ENCODE measurements at regions not wholly inside any gene's neighbourhood (a gene's known extent, or its start where the extent isn't known, plus 50 kb on each side); places are given as distances from the start of the nearest gene placed in this dataset.

GRCh38 chr13:29925457-29926097 lies 75.2 kb upstream of the UBL3 start:
- ChIA-PET POLR2A (interaction anchor here (0.7 to 0.9 kb wide), 3 partner anchors 8 to 70 kb away, joined by 3 to 5 read pairs (median 3); no protein-coding TSS in a partner anchor), CTCF (interaction anchor here (0.6 to 4.6 kb wide), 12 partner anchors 11 to 188 kb away, joined by 3 to 51 read pairs (median 8); partner anchors contain the start of gene UBL3)
- Histone ChIP-seq H3K36me3 (ENCODE audit: control insufficient read depth, insufficient read depth, low read length) (no peaks in the 10 kb centered on the region), H3K27me3 (ENCODE audit: control insufficient read depth, insufficient read depth, low read length) (no peaks in the 10 kb centered on the region), H3K4me3 (ENCODE audit: low read depth, low read length) (no peak overlapping the region)
- TF ChIP-seq, protein P1, sequence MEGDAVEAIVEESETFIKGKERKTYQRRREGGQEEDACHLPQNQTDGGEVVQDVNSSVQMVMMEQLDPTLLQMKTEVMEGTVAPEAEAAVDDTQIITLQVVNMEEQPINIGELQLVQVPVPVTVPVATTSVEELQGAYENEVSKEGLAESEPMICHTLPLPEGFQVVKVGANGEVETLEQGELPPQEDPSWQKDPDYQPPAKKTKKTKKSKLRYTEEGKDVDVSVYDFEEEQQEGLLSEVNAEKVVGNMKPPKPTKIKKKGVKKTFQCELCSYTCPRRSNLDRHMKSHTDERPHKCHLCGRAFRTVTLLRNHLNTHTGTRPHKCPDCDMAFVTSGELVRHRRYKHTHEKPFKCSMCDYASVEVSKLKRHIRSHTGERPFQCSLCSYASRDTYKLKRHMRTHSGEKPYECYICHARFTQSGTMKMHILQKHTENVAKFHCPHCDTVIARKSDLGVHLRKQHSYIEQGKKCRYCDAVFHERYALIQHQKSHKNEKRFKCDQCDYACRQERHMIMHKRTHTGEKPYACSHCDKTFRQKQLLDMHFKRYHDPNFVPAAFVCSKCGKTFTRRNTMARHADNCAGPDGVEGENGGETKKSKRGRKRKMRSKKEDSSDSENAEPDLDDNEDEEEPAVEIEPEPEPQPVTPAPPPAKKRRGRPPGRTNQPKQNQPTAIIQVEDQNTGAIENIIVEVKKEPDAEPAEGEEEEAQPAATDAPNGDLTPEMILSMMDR (IDR thresholded peaks at IDR 0.05; ENCODE audit: insufficient read depth, low read depth, low read length) = no peak
- no peak for DNase-seq (ENCODE audit: low read depth)

GRCh38 chr13:29924482-29925350 lies 74.3 kb upstream of the UBL3 start:
- ChIA-PET POLR2A (interaction anchor here (0.7 to 1.0 kb wide), 4 partner anchors 9 to 70 kb away, joined by 3 to 5 read pairs (median 4); no protein-coding TSS in a partner anchor), CTCF (interaction anchor here (0.7 to 4.6 kb wide), 42 partner anchors 8 to 416 kb away, joined by 3 to 51 read pairs (median 4); partner anchors contain the start of gene UBL3)
- Histone ChIP-seq H3K4me3 (ENCODE audit: low read depth, low read length) (no peak overlapping the region), H3K36me3 (ENCODE audit: control insufficient read depth, insufficient read depth, low read length) (no peaks in the 10 kb centered on the region), H3K27me3 (ENCODE audit: control insufficient read depth, insufficient read depth, low read length) (no peaks in the 10 kb centered on the region)
- DNase-seq (ENCODE audit: low read depth) = no peak
- TF ChIP-seq, protein P1 (IDR thresholded peaks at IDR 0.05; ENCODE audit: insufficient read depth, low read depth, low read length) = no peak

GRCh38 chr13:29923554-29924481 lies 73.4 kb upstream of the UBL3 start:
- Histone ChIP-seq H3K36me3 (ENCODE audit: control insufficient read depth, insufficient read depth, low read length) (no peaks in the 10 kb centered on the region), H3K27me3 (ENCODE audit: control insufficient read depth, insufficient read depth, low read length) (no peaks in the 10 kb centered on the region), H3K4me3 (ENCODE audit: low read depth, low read length) (no peak overlapping the region)
- CTCF ChIA-PET = interaction anchor here (0.6 to 4.6 kb wide), 48 partner anchors 8 to 415 kb away, joined by 3 to 51 read pairs (median 4); partner anchors contain the start of gene UBL3
- peak; percentile 96 for DNase-seq (ENCODE audit: low read depth)
- TF ChIP-seq, protein P1 (IDR thresholded peaks at IDR 0.05; ENCODE audit: insufficient read depth, low read depth, low read length) = peak; percentile 95
- POLR2A ChIA-PET = interaction anchor here (0.6 to 1.0 kb wide), 3 partner anchors 16 to 359 kb away, joined by 3 to 5 read pairs (median 3); no protein-coding TSS in a partner anchor

DNA sequence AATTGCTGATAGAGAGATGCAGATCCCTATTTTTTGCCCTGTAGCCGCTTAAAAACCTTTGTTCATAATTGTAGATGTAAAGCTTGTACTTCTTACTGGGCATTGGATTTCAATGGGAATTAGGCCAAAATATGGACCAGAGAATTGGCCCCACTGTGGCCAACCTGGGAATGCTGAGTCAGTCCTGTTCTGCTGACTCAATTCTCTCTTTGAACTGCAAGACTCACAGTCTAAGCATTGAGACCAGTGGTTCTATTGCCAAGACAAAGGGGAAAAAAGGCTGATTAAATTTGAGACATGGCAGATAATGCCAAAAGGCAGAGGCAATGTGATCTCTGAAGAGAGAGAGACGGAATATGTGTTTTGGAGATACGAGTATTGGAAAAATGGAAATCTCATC lies 72.5 kb upstream of the UBL3 start:
- ChIA-PET POLR2A (no interaction called here), CTCF (interaction anchor here (1.0 to 4.6 kb wide), 8 partner anchors 13 to 191 kb away, joined by 3 to 51 read pairs (median 6); partner anchors contain the start of gene UBL3)
- DNase-seq (ENCODE audit: low read depth) = no peak
- H3K4me3 ChIP-seq (ENCODE audit: low read depth, low read length) = no peak overlapping the region
- no peaks in the 10 kb centered on the region for H3K27me3 ChIP-seq (ENCODE audit: control insufficient read depth, insufficient read depth, low read length)
- TF ChIP-seq, protein P1 (IDR thresholded peaks at IDR 0.05; ENCODE audit: insufficient read depth, low read depth, low read length) = no peak
- no peaks in the 10 kb centered on the region for H3K36me3 ChIP-seq (ENCODE audit: control insufficient read depth, insufficient read depth, low read length)

All from BJ (cell line).